HEK293 (cell line): ENCODE measurements at regions not wholly inside any gene's neighbourhood (a gene's known extent, or its start where the extent isn't known, plus 50 kb on each side); places are given as distances from the start of the nearest gene placed in this dataset.

Source experiments
- CTCF ChIA-PET: fragments of 350-600 bp; formaldehyde crosslinking; extraction: SDS; loops from one replicate; lab custom pipeline; 2021; ENCODE audit warnings: antibody characterized with exemption; lab: Yijun Ruan, JAX
- POLR2A ChIA-PET: fragments of 300-600 bp; formaldehyde crosslinking; extraction: SDS; loops from one replicate; lab custom pipeline; 2020; ENCODE audit warnings: antibody characterized with exemption, inconsistent platforms; lab: Yijun Ruan, JAX
- H3K27ac ChIP-seq: fragments of 200-500 bp; sonication (Bioruptor generic); 2 replicates; pipeline ENCODE4 v1.5.1; 2014; ENCODE audit warnings: low read depth, low read length, control low read depth, inconsistent platforms; ENCODE audit errors: extremely low read depth
- H3K36me3 ChIP-seq, 2 experiments: fragments of 200-500 bp in 1 of 2; sonication (Bioruptor generic) in 1 of 2; 1 replicate in 1 of 2; 2 replicates in 1 of 2; pipeline ENCODE4 v1.5.1; 2014 to 2017; ENCODE audit warnings: inconsistent platforms in 2 of 2, low read length in 2 of 2; ENCODE audit not compliant: control insufficient read depth in 2 of 2, insufficient read depth in 1 of 2
- H3K4me1 ChIP-seq: fragments of 200-500 bp; sonication (Bioruptor generic); 2 replicates; pipeline ENCODE4 v1.5.1; 2014; ENCODE audit warnings: mild to moderate bottlenecking, low read length, inconsistent platforms; ENCODE audit not compliant: control insufficient read depth, insufficient read depth
- H3K4me3 ChIP-seq: 2 replicates; pipeline ENCODE4 v1.5.1; 2011; ENCODE audit warnings: low read depth, mild to moderate bottlenecking, control low read depth, low read length, moderate library complexity
- H3K9me3 ChIP-seq: fragments of 200-500 bp; sonication (Bioruptor generic); 2 replicates; pipeline ENCODE4 v1.5.1; 2014; ENCODE audit warnings: low read depth, low read length, inconsistent platforms; ENCODE audit not compliant: control insufficient read depth, insufficient read depth
- FEZF1 ChIP-seq: fragments of 450-650 bp; formaldehyde crosslinking; IDR thresholded peaks from 2 replicates; pipeline ENCODE4 v1.5.1; 2016; ENCODE audit warnings: missing biosample characterization, missing genetic modification characterization
- GFI1B ChIP-seq: fragments of 450-650 bp; formaldehyde crosslinking; IDR thresholded peaks from 2 replicates; pipeline ENCODE4 v1.5.1; 2016; ENCODE audit warnings: missing biosample characterization, missing genetic modification characterization
- INSM2 ChIP-seq: fragments of 450-650 bp; formaldehyde crosslinking; IDR thresholded peaks from 2 replicates; pipeline ENCODE4 v1.5.1; 2016; ENCODE audit warnings: missing biosample characterization, missing genetic modification characterization
- KLF9 ChIP-seq: fragments of 450-650 bp; formaldehyde crosslinking; IDR thresholded peaks from 2 replicates; pipeline ENCODE4 v1.5.1; 2016; ENCODE audit warnings: missing biosample characterization, missing genetic modification characterization, low read depth
- PATZ1 ChIP-seq: fragments of 450-650 bp; formaldehyde crosslinking; IDR thresholded peaks from 2 replicates; pipeline ENCODE4 v1.5.1; 2016; ENCODE audit warnings: missing biosample characterization, missing genetic modification characterization
- PRDM1 ChIP-seq: fragments of 450-650 bp; formaldehyde crosslinking; IDR thresholded peaks from 2 replicates; pipeline ENCODE4; 2016; ENCODE audit warnings: missing biosample characterization, missing genetic modification characterization
- SALL2 ChIP-seq: fragments of 450-650 bp; formaldehyde crosslinking; IDR thresholded peaks from 2 replicates; pipeline ENCODE4 v1.5.0; 2017; ENCODE audit warnings: missing biosample characterization, mild to moderate bottlenecking, missing genetic modification characterization, borderline replicate concordance
- ZBTB20 ChIP-seq: fragments of 450-650 bp; formaldehyde crosslinking; IDR thresholded peaks from 2 replicates; pipeline ENCODE4 v1.5.1; 2016; ENCODE audit warnings: missing biosample characterization, missing genetic modification characterization
- ZNF114 ChIP-seq: fragments of 450-650 bp; formaldehyde crosslinking; IDR thresholded peaks from 2 replicates; pipeline ENCODE4 v1.5.0; 2017; ENCODE audit warnings: missing biosample characterization, missing genetic modification characterization
- ZNF174 ChIP-seq: fragments of 450-650 bp; formaldehyde crosslinking; IDR thresholded peaks from 2 replicates; pipeline ENCODE4 v1.5.0; 2017; ENCODE audit warnings: missing biosample characterization, mild to moderate bottlenecking, missing genetic modification characterization
- ZNF2 ChIP-seq: fragments of 450-650 bp; formaldehyde crosslinking; IDR thresholded peaks from 2 replicates; pipeline ENCODE4 v1.5.1; 2016; ENCODE audit warnings: missing biosample characterization, missing genetic modification characterization
- ZNF211 ChIP-seq: fragments of 450-650 bp; formaldehyde crosslinking; IDR thresholded peaks from 2 replicates; pipeline ENCODE4 v1.5.1; 2016; ENCODE audit warnings: low read depth, missing biosample characterization, missing genetic modification characterization
- ZNF221 ChIP-seq: fragments of 450-650 bp; formaldehyde crosslinking; IDR thresholded peaks from 2 replicates; pipeline ENCODE4 v1.5.1; 2017; ENCODE audit warnings: missing biosample characterization, missing genetic modification characterization, borderline replicate concordance
- ZNF280D ChIP-seq: fragments of 450-650 bp; formaldehyde crosslinking; IDR thresholded peaks from 2 replicates; pipeline ENCODE4 v1.5.1; 2016; ENCODE audit warnings: missing biosample characterization, missing genetic modification characterization
- ZNF423 ChIP-seq: fragments of 450-650 bp; formaldehyde crosslinking; IDR thresholded peaks from 2 replicates; pipeline ENCODE4 v1.5.1; 2016; ENCODE audit warnings: missing biosample characterization, missing genetic modification characterization
- ZNF473 ChIP-seq: fragments of 450-650 bp; formaldehyde crosslinking; IDR thresholded peaks from 2 replicates; pipeline ENCODE4 v1.5.1; 2017; ENCODE audit warnings: missing biosample characterization, missing genetic modification characterization
- ZNF555 ChIP-seq: fragments of 450-650 bp; formaldehyde crosslinking; conservative IDR thresholded peaks from 2 replicates; pipeline ENCODE4 v1.5.1; 2017; ENCODE audit warnings: missing biosample characterization, mild to moderate bottlenecking, missing genetic modification characterization, inconsistent platforms
- ZNF670 ChIP-seq: fragments of 450-650 bp; formaldehyde crosslinking; IDR thresholded peaks from 2 replicates; pipeline ENCODE4 v1.5.1; 2016; ENCODE audit warnings: missing biosample characterization, missing genetic modification characterization, low read depth
- ZNF704 ChIP-seq: fragments of 450-650 bp; formaldehyde crosslinking; IDR thresholded peaks from 2 replicates; pipeline ENCODE4 v1.5.1; 2016; ENCODE audit warnings: missing biosample characterization, missing genetic modification characterization
- ZNF837 ChIP-seq: fragments of 450-650 bp; formaldehyde crosslinking; IDR thresholded peaks from 2 replicates; pipeline ENCODE4 v1.5.1; 2016; ENCODE audit warnings: missing biosample characterization, missing genetic modification characterization
- TF ChIP-seq, protein P1 (sequence below): fragments of 450-650 bp; formaldehyde crosslinking; IDR thresholded peaks from 2 replicates; pipeline ENCODE4 v1.5.1; 2016; ENCODE audit warnings: missing biosample characterization, missing genetic modification characterization, low read depth
- TF ChIP-seq, protein P2 (sequence below): fragments of 450-650 bp; formaldehyde crosslinking; IDR thresholded peaks from 2 replicates; pipeline ENCODE4 v1.5.1; 2016; ENCODE audit warnings: missing biosample characterization, missing genetic modification characterization

GRCh38 chr1:2903226-2903625 is 101.7 kb upstream of the TTC34 start:
- CTCF ChIA-PET: no interaction called here
- TF ChIP-seq GFI1B (tag by site-specific recombination) (no peak), ZNF174 (tag by site-specific recombination) (no peak), ZNF837 (tag by site-specific recombination) (no peak), ZNF704 (no peak), ZNF423 (tag by site-specific recombination) (no peak), FEZF1 (no peak), ZNF211 (tag by site-specific recombination) (no peak), ZBTB20 (tag by site-specific recombination) (no peak), KLF9 (tag by site-specific recombination) (no peak), ZNF473 (tag by site-specific recombination) (no peak), PATZ1 (tag by site-specific recombination) (no peak), PRDM1 (tag by site-specific recombination) (no peak), INSM2 (tag by site-specific recombination) (no peak), ZNF670 (no peak), ZNF2 (no peak)
- TF ChIP-seq, protein P1, sequence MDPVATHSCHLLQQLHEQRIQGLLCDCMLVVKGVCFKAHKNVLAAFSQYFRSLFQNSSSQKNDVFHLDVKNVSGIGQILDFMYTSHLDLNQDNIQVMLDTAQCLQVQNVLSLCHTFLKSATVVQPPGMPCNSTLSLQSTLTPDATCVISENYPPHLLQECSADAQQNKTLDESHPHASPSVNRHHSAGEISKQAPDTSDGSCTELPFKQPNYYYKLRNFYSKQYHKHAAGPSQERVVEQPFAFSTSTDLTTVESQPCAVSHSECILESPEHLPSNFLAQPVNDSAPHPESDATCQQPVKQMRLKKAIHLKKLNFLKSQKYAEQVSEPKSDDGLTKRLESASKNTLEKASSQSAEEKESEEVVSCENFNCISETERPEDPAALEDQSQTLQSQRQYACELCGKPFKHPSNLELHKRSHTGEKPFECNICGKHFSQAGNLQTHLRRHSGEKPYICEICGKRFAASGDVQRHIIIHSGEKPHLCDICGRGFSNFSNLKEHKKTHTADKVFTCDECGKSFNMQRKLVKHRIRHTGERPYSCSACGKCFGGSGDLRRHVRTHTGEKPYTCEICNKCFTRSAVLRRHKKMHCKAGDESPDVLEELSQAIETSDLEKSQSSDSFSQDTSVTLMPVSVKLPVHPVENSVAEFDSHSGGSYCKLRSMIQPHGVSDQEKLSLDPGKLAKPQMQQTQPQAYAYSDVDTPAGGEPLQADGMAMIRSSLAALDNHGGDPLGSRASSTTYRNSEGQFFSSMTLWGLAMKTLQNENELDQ (tag by site-specific recombination): no peak
- TF ChIP-seq, protein P2, sequence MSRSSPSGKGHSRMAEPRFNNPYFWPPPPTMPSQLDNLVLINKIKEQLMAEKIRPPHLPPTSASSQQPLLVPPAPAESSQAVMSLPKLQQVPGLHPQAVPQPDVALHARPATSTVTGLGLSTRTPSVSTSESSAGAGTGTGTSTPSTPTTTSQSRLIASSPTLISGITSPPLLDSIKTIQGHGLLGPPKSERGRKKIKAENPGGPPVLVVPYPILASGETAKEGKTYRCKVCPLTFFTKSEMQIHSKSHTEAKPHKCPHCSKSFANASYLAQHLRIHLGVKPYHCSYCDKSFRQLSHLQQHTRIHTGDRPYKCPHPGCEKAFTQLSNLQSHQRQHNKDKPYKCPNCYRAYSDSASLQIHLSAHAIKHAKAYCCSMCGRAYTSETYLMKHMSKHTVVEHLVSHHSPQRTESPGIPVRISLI (tag by site-specific recombination): no peak
- no peak overlapping the region for H3K4me3 ChIP-seq
- H3K36me3 ChIP-seq: no peaks in the 10 kb centered on the region
- no peak overlapping the region for H3K27ac ChIP-seq
- no peaks in the 10 kb centered on the region for H3K9me3 ChIP-seq
- no peaks in the 10 kb centered on the region for H3K4me1 ChIP-seq
- POLR2A ChIA-PET: no interaction called here

- no peak overlapping the region for H3K27ac ChIP-seq
- H3K9me3 ChIP-seq: no peaks in the 10 kb centered on the region
- no peaks in the 10 kb centered on the region for H3K36me3 ChIP-seq
- no peak overlapping the region for H3K4me3 ChIP-seq
- CTCF ChIA-PET: no interaction called here
- POLR2A ChIA-PET: no interaction called here
- no peaks in the 10 kb centered on the region for H3K4me1 ChIP-seq
- no peak for TF ChIP-seq ZNF280D (tag by site-specific recombination)
- TF ChIP-seq ZNF555 (tag by site-specific recombination): no peak
- TF ChIP-seq, protein P2 (tag by site-specific recombination): no peak
- TF ChIP-seq SALL2 (tag by site-specific recombination): no peak
- TF ChIP-seq ZNF221: no peak
- no peak for TF ChIP-seq ZNF114
Measured at GRCh38 chr1:2904191-2904590, 102.7 kb upstream of the TTC34 start.
